Peyer's patch (tissue), 4 donors: ENCODE measurements at regions not wholly inside any gene's neighbourhood (a gene's known extent, or its start where the extent isn't known, plus 50 kb on each side); places are given as distances from the start of the nearest gene placed in this dataset.
"Not testable (repeated sequence)": the region's sequence is repeated elsewhere in the genome, so short reads cannot be mapped to it uniquely, and the experiment has no call there.

Experiments
- DNase-seq, 3 donors: peaks; one replicate each; pipeline ENCODE4 v3.0.0-alpha.2; 2017 to 2019
- H3K27ac ChIP-seq, 4 donors: fragments of 200-600 bp; sonication (generic); one replicate each; pipeline ENCODE4 v1.5.1; 2016 to 2019
- H3K27me3 ChIP-seq, 2 donors: fragments of 200-600 bp; sonication (generic); one replicate each; pipeline ENCODE4 v1.5.1; 2019
- H3K36me3 ChIP-seq, 3 donors: fragments of 200-600 bp; sonication (generic); one replicate each; pipeline ENCODE4 v1.5.1; 2016 to 2019
- H3K4me1 ChIP-seq, 4 donors: fragments of 200-600 bp; sonication (generic); one replicate each; pipeline ENCODE4 v1.5.1; 2016 to 2019
- H3K4me3 ChIP-seq, 4 donors: fragments of 200-600 bp; sonication (generic); 1 replicate in 3 of 4; 2 replicates in 1 of 4; pipeline ENCODE4 v1.5.1; 2016 to 2019; ENCODE audit warnings: mild to moderate bottlenecking in 1 of 4
- H3K9me3 ChIP-seq, 4 donors: fragments of 200-600 bp; sonication (generic); one replicate each; pipeline ENCODE4 v1.5.1; 2016 to 2019; ENCODE audit warnings: mild to moderate bottlenecking in 1 of 4
- CTCF ChIP-seq, 6 experiments: fragments of 450-650 bp in 4 of 6; fragments of 200-600 bp in 2 of 6; sonication (generic) in 1 of 6; IDR thresholded peaks; one replicate each; pipeline ENCODE4 v1.5.1; 2017 to 2019; ENCODE audit warnings: antibody characterized with exemption in 6 of 6, mild to moderate bottlenecking in 3 of 6, moderate library complexity in 1 of 6
- POLR2A ChIP-seq, 2 donors: fragments of 450-650 bp; IDR thresholded peaks; one replicate each; pipeline ENCODE4 v1.5.1; 2017; ENCODE audit warnings: antibody characterized with exemption in 2 of 2, mild to moderate bottlenecking in 2 of 2, moderate library complexity in 2 of 2

- DNase-seq: no peak
- no peaks in the 10 kb centered on the region for H3K36me3 ChIP-seq
- no peak overlapping the region for H3K4me3 ChIP-seq
- no peak overlapping the region for H3K27ac ChIP-seq
- H3K27me3 ChIP-seq: no peaks in the 10 kb centered on the region
- no peaks in the 10 kb centered on the region for H3K4me1 ChIP-seq
- TF ChIP-seq CTCF (IDR thresholded peaks at IDR 0.05): no peak
- no peak for TF ChIP-seq POLR2A (IDR thresholded peaks at IDR 0.05)
- no peaks in the 10 kb centered on the region for H3K9me3 ChIP-seq
Measured at GRCh38 chr2:185284696-185285095, 453.9 kb upstream of the FSIP2 start.

GRCh38 chr2:185290012-185290411, 448.6 kb upstream of the FSIP2 start:
- H3K4me1 ChIP-seq, H3K36me3 ChIP-seq, H3K27ac ChIP-seq, H3K4me3 ChIP-seq, H3K27me3 ChIP-seq, H3K9me3 ChIP-seq: not testable (repeated sequence)
- peak in 1 of 3 donors; percentile 47 for DNase-seq

DNA sequence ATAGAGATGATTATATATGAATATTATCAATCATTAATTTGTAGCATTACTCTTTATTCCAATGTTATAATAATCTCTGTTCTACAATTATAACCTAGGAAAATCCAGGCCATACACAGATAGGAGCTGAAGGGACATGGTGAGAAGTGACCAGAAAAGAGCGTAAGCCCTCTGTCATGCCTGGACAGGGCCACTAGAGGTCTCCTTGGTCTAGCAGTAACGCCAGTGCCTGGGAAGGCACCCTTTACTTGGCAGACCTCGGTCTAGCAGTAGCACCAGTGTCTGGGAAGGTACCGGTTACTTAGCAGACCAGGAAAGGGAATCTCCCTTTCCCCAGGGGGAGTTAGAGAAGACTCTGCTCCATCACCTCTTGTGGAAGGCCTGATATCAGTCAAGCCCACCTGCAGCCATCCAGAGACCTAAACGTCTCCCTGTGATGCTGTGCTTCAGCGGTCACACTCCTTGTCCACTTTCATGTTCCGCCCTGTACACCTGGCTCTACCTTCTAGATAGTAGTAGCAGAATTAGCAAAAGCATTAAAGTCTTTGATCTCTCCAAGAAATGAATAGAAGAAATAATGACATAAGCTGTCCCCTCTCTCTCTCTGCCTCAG, 447.5 kb upstream of the FSIP2 start:
- H3K4me1 ChIP-seq: no peaks in the 10 kb centered on the region
- TF ChIP-seq POLR2A (IDR thresholded peaks at IDR 0.05) (no peak), CTCF (IDR thresholded peaks at IDR 0.05) (peak in 4 of 6 experiments; percentile 52 to 78 (median 68))
- no peak overlapping the region for H3K27ac ChIP-seq
- no peaks in the 10 kb centered on the region for H3K9me3 ChIP-seq
- H3K27me3 ChIP-seq: no peaks in the 10 kb centered on the region
- DNase-seq: peak in 1 of 3 donors; percentile 76
- no peaks in the 10 kb centered on the region for H3K36me3 ChIP-seq
- no peak overlapping the region for H3K4me3 ChIP-seq

- Histone ChIP-seq H3K9me3 (no peaks in the 10 kb centered on the region), H3K36me3 (no peaks in the 10 kb centered on the region), H3K4me1 (no peaks in the 10 kb centered on the region), H3K4me3 (no peak overlapping the region), H3K27me3 (no peaks in the 10 kb centered on the region), H3K27ac (no peak overlapping the region)
- TF ChIP-seq POLR2A (IDR thresholded peaks at IDR 0.05) (no peak), CTCF (IDR thresholded peaks at IDR 0.05) (no peak)
- no peak for DNase-seq
Measured at GRCh38 chr2:185299867-185300266, 438.7 kb upstream of the FSIP2 start.

GRCh38 chr2:185306119-185306518, 432.5 kb upstream of the FSIP2 start:
- H3K9me3 ChIP-seq: no peaks in the 10 kb centered on the region
- TF ChIP-seq CTCF (IDR thresholded peaks at IDR 0.05) (no peak), POLR2A (IDR thresholded peaks at IDR 0.05) (no peak)
- H3K4me3 ChIP-seq: no peak overlapping the region
- H3K4me1 ChIP-seq: no peaks in the 10 kb centered on the region
- DNase-seq: no peak
- H3K27me3 ChIP-seq: no peaks in the 10 kb centered on the region
- H3K27ac ChIP-seq: no peak overlapping the region
- no peaks in the 10 kb centered on the region for H3K36me3 ChIP-seq

DNA sequence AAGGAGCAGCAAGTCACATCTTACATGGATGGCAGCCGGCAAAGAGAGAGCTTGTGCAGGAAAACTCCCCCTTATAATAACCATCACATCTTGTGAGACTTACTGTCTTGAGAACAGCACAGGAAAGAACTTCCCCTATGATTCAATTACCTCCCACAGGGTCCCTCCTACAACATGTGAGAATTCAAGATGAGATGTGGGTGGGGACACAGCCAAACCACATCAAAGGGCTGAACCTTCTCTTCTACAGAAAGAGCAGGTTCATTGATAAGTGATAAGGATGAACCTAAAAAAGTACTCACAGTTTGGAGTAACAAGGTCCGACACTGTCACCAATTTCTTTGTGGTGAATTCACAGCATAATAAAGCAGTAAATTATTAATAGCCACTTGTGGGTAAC, 422.2 kb upstream of the FSIP2 start:
- no peak for TF ChIP-seq CTCF (IDR thresholded peaks at IDR 0.05)
- no peak for TF ChIP-seq POLR2A (IDR thresholded peaks at IDR 0.05)
- DNase-seq: no peak
- Histone ChIP-seq H3K4me3 (no peak overlapping the region), H3K27ac (no peak overlapping the region), H3K4me1 (no peaks in the 10 kb centered on the region), H3K27me3 (no peaks in the 10 kb centered on the region), H3K36me3 (no peaks in the 10 kb centered on the region), H3K9me3 (no peaks in the 10 kb centered on the region)
